Keratinocyte (primary cell): ENCODE measurements at regions not wholly inside any gene's neighbourhood (a gene's known extent, or its start where the extent isn't known, plus 50 kb on each side); places are given as distances from the start of the nearest gene placed in this dataset.

Experiments
- DNase-seq: peaks from one replicate; pipeline ENCODE4 v3.0.0-alpha.2; 2011; ENCODE audit warnings: low read depth, missing footprints, low spot score
- FAIRE-seq: peaks from 2 replicates; lab custom pipeline; 2011; peaks lifted over from hg19 to GRCh38; lab: Jason Lieb, UNC
- H2AFZ ChIP-seq: 2 replicates; pipeline ENCODE4 v1.6.0; 2012; ENCODE audit warnings: low read length, control low read depth, inconsistent platforms; ENCODE audit not compliant: control insufficient read depth
- H3K27ac ChIP-seq: 2 replicates; pipeline ENCODE4 v1.5.1; 2011; ENCODE audit warnings: low read length; ENCODE audit not compliant: control insufficient read depth, insufficient read depth
- H3K27me3 ChIP-seq: 3 replicates; pipeline ENCODE4 v1.6.0; 2011; ENCODE audit warnings: low read length; ENCODE audit not compliant: control insufficient read depth, insufficient read depth; ENCODE audit errors: extremely low read depth
- H3K36me3 ChIP-seq, 2 experiments: 2 replicates in 1 of 2; 3 replicates in 1 of 2; pipeline ENCODE4 v1.5.1; 2011; ENCODE audit warnings: low read length in 2 of 2, mild to moderate bottlenecking in 1 of 2; ENCODE audit not compliant: control insufficient read depth in 2 of 2, insufficient read depth in 2 of 2; ENCODE audit errors: extremely low read depth in 1 of 2
- H3K4me1 ChIP-seq: 3 replicates; pipeline ENCODE4 v1.5.1; 2011; ENCODE audit warnings: low read length; ENCODE audit not compliant: control insufficient read depth, insufficient read depth; ENCODE audit errors: extremely low read depth
- H3K4me2 ChIP-seq: 3 replicates; pipeline ENCODE4 v1.6.0; 2011; ENCODE audit warnings: low read depth, low read length; ENCODE audit not compliant: control insufficient read depth, insufficient read depth; ENCODE audit errors: extremely low read depth
- H3K4me3 ChIP-seq, 3 experiments: fragments of 200-600 bp in 1 of 3; sonication (generic) in 1 of 3; 2 replicates in 2 of 3; 3 replicates in 1 of 3; pipeline ENCODE4 v1.5.1; 2011 to 2016; ENCODE audit warnings: low read length in 3 of 3, mild to moderate bottlenecking in 3 of 3, control low read depth in 2 of 3, inconsistent platforms in 1 of 3, low read depth in 1 of 3, mixed read lengths in 1 of 3, mixed run types in 1 of 3, moderate library complexity in 1 of 3; ENCODE audit not compliant: control insufficient read depth in 2 of 3, insufficient read depth in 2 of 3; ENCODE audit errors: extremely low read depth in 1 of 3
- H3K79me2 ChIP-seq: 2 replicates; pipeline ENCODE4 v1.6.0; 2012; ENCODE audit warnings: low read length; ENCODE audit not compliant: control insufficient read depth, insufficient read depth
- H3K9ac ChIP-seq: 3 replicates; pipeline ENCODE4 v1.6.0; 2011; ENCODE audit warnings: low read length; ENCODE audit not compliant: control insufficient read depth, insufficient read depth; ENCODE audit errors: extremely low read depth
- H3K9me1 ChIP-seq: 3 replicates; pipeline ENCODE4 v1.6.0; 2011; ENCODE audit warnings: low read length; ENCODE audit not compliant: control insufficient read depth, insufficient read depth; ENCODE audit errors: extremely low read depth
- H3K9me3 ChIP-seq: 2 replicates; pipeline ENCODE4 v1.5.1; 2012; ENCODE audit warnings: low read depth, low read length; ENCODE audit not compliant: control insufficient read depth
- H4K20me1 ChIP-seq: 3 replicates; pipeline ENCODE4 v1.6.0; 2011; ENCODE audit warnings: low read length; ENCODE audit not compliant: control insufficient read depth, insufficient read depth; ENCODE audit errors: extremely low read depth
- CTCF ChIP-seq, 3 experiments: IDR thresholded peaks in 1 of 3; conservative IDR thresholded peaks in 1 of 3; optimal IDR thresholded peaks in 1 of 3; 2 replicates in 2 of 3; 3 replicates in 1 of 3; pipeline versions ENCODE3 to v1.5.1; 2011; ENCODE audit warnings: low read length in 3 of 3, mild to moderate bottlenecking in 3 of 3, moderate library complexity in 2 of 3, control low read depth in 1 of 3, inconsistent platforms in 1 of 3; ENCODE audit not compliant: insufficient read depth in 2 of 3; ENCODE audit errors: extremely low read depth in 1 of 3
- EZH2 ChIP-seq: IDR thresholded peaks from one replicate; pipeline ENCODE4 v1.6.1; 2012; ENCODE audit warnings: inconsistent platforms, mild to moderate bottlenecking, low read length, moderate library complexity
- dilution Hi-C: fragments of 300-500 bp; cut with MboI; formaldehyde crosslinking; loops from one replicate; pipeline ENCODE4 v1.7.0; 2020; ENCODE audit warnings: low sequenced_read_pairs; ENCODE audit not compliant: extremely low pct_ligation_motif_present

GRCh38 chr11:38005597-38005996 is 1407.6 kb upstream of the RAG2 start:
- no peak overlapping the region for H3K27ac ChIP-seq
- no peaks in the 10 kb centered on the region for H3K4me1 ChIP-seq
- no peak overlapping the region for H3K4me2 ChIP-seq
- no peak overlapping the region for H3K9ac ChIP-seq
- H3K4me3 ChIP-seq, result no peak overlapping the region
- H3K79me2 ChIP-seq, result no peaks in the 10 kb centered on the region
- no peak overlapping the region for H2AFZ ChIP-seq
- FAIRE-seq (no peak), DNase-seq (no peak)
- no peaks in the 10 kb centered on the region for H3K9me1 ChIP-seq
- H3K27me3 ChIP-seq, result no peaks in the 10 kb centered on the region
- no peaks in the 10 kb centered on the region for H3K36me3 ChIP-seq
- H4K20me1 ChIP-seq, result no peaks in the 10 kb centered on the region
- TF ChIP-seq EZH2 (no peak), CTCF (optimal IDR thresholded peaks at IDR 0.05 in 1 of 3, IDR thresholded peaks at IDR 0.05 in 1 of 3, conservative IDR thresholded peaks at IDR 0.05 in 1 of 3; ENCODE audit: extremely low read depth in 1 of 3, insufficient read depth in 2 of 3, low read length in 3 of 3) (no peak)
- dilution Hi-C loops, result no loop called here
- H3K9me3 ChIP-seq, result no peaks in the 10 kb centered on the region

- H3K9me3 ChIP-seq, result no peaks in the 10 kb centered on the region
- H3K79me2 ChIP-seq, result no peaks in the 10 kb centered on the region
- FAIRE-seq (no peak), DNase-seq (no peak)
- H2AFZ ChIP-seq, result no peak overlapping the region
- no peaks in the 10 kb centered on the region for H3K27me3 ChIP-seq
- H3K36me3 ChIP-seq, result no peaks in the 10 kb centered on the region
- H3K4me2 ChIP-seq, result no peak overlapping the region
- H4K20me1 ChIP-seq, result no peaks in the 10 kb centered on the region
- H3K4me1 ChIP-seq, result no peaks in the 10 kb centered on the region
- dilution Hi-C loops, result no loop called here
- H3K27ac ChIP-seq, result no peak overlapping the region
- H3K9me1 ChIP-seq, result no peaks in the 10 kb centered on the region
- H3K9ac ChIP-seq, result no peak overlapping the region
- TF ChIP-seq EZH2, result no peak
- TF ChIP-seq CTCF (optimal IDR thresholded peaks at IDR 0.05 in 1 of 3, IDR thresholded peaks at IDR 0.05 in 1 of 3, conservative IDR thresholded peaks at IDR 0.05 in 1 of 3; ENCODE audit: extremely low read depth in 1 of 3, insufficient read depth in 2 of 3, low read length in 3 of 3), result no peak
- H3K4me3 ChIP-seq, result no peak overlapping the region
Measured at GRCh38 chr11:37999171-37999570, 1401.1 kb upstream of the RAG2 start.
